ENCODE measurements at regions not wholly inside any gene's neighbourhood (a gene's known extent, or its start where the extent isn't known, plus 50 kb on each side); places are given as distances from the start of the nearest gene placed in this dataset.
"Not testable (repeated sequence)": the region's sequence is repeated elsewhere in the genome, so short reads cannot be mapped to it uniquely, and the experiment has no call there.

- no peak for DNase-seq
Observed at GRCh38 chr11:22078063-22078462, 114.8 kb upstream of the ANO5 start.

- DNase-seq: peak in 1 of 2 experiments; percentile 53
Observed at GRCh38 chr11:22079133-22079872, 113.6 kb upstream of the ANO5 start.

GRCh38 chr11:22082178-22082577, 110.7 kb upstream of the ANO5 start:
- DNase-seq: no peak

- no peak for DNase-seq
Observed at GRCh38 chr11:22082788-22083187, 110.1 kb upstream of the ANO5 start.

GRCh38 chr11:22084056-22084455, 108.8 kb upstream of the ANO5 start:
- DNase-seq: no peak

GRCh38 chr11:22084564-22084963, 108.3 kb upstream of the ANO5 start:
- no peak for DNase-seq

- DNase-seq: no peak
Observed at GRCh38 chr11:22089609-22090008, 103.3 kb upstream of the ANO5 start.

GRCh38 chr11:22106566-22106965, 86.3 kb upstream of the ANO5 start:
- DNase-seq: no peak

GRCh38 chr11:22115470-22116029, 77.3 kb upstream of the ANO5 start:
- no peak for DNase-seq

- not testable (repeated sequence) for DNase-seq
Observed at GRCh38 chr11:22127981-22128380, 64.9 kb upstream of the ANO5 start.

- DNase-seq: no peak
Observed at GRCh38 chr11:22130462-22131053, 62.3 kb upstream of the ANO5 start.

GRCh38 chr11:22133776-22134175, 59.1 kb upstream of the ANO5 start:
- no peak for DNase-seq

- no peak for DNase-seq
Observed at GRCh38 chr11:22138264-22138663, 54.6 kb upstream of the ANO5 start.

All from cerebellar nuclear complex (tissue), 1 donor.